K562 (cell line): ENCODE measurements at regions not wholly inside any gene's neighbourhood (a gene's known extent, or its start where the extent isn't known, plus 50 kb on each side); places are given as distances from the start of the nearest gene placed in this dataset.

Source experiments
- CEBPG ChIP-seq, 3 experiments: fragments of 200-800 bp in 1 of 3; sonication (Bioruptor generic) in 1 of 3; sonication (generic) in 1 of 3; formaldehyde crosslinking in 1 of 3; IDR thresholded peaks in 2 of 3; conservative IDR thresholded peaks in 1 of 3; 2 replicates each; pipeline versions ENCODE4 v1.6.1 to v1.8.0; 2016 to 2022; ENCODE audit warnings: missing compliant biosample characterization in 2 of 3, missing genetic modification characterization in 2 of 3, mild to moderate bottlenecking in 1 of 3, missing genetic modification reagents in 1 of 3
- KLF10 ChIP-seq: fragments of 250-450 bp; sonication (Bioruptor Pico); IDR thresholded peaks from 2 replicates; pipeline ENCODE4 v1.6.1; 2021; ENCODE audit warnings: matching md5 sums
- KLF6 ChIP-seq: fragments of 250-450 bp; sonication (Bioruptor Pico); IDR thresholded peaks from 2 replicates; pipeline ENCODE4 v1.4.0; 2020; ENCODE audit warnings: mild to moderate bottlenecking, moderate library complexity, borderline replicate concordance
- NFE2L1 ChIP-seq: fragments of 450-650 bp; IDR thresholded peaks from 2 replicates; pipeline ENCODE4 v1.6.1; 2016; ENCODE audit warnings: missing genetic modification characterization, low read depth, mild to moderate bottlenecking, missing compliant biosample characterization, moderate library complexity, borderline replicate concordance
- PYGO2 ChIP-seq: fragments of 450-650 bp; IDR thresholded peaks from 2 replicates; pipeline ENCODE4 v1.6.1; 2016; ENCODE audit warnings: mild to moderate bottlenecking, missing genetic modification characterization, moderate library complexity, missing compliant biosample characterization
- SMARCE1 ChIP-seq: fragments of 450-650 bp; IDR thresholded peaks from 2 replicates; pipeline ENCODE4 v1.7.1; 2016; ENCODE audit warnings: mild to moderate bottlenecking
- SPI1 ChIP-seq: IDR thresholded peaks from 2 replicates; pipeline ENCODE4 v1.6.1; 2011; ENCODE audit warnings: low read depth, low read length, control low read depth, borderline replicate concordance
- TRIM24 ChIP-seq, 2 experiments: fragments of 450-650 bp; IDR thresholded peaks; 2 replicates each; pipeline ENCODE4 v1.6.1; 2016
- WHSC1 ChIP-seq: IDR thresholded peaks from one replicate; pipeline ENCODE4 v1.6.1; 2012; ENCODE audit warnings: low read length, control low read depth, inconsistent platforms
- YY1 ChIP-seq, 3 experiments: IDR thresholded peaks; 2 replicates each; pipeline ENCODE4 v1.6.1; 2011; ENCODE audit warnings: low read length in 2 of 3, mild to moderate bottlenecking in 2 of 3, moderate library complexity in 2 of 3, borderline replicate concordance in 1 of 3, control low read depth in 1 of 3, low read depth in 1 of 3; ENCODE audit not compliant: insufficient read depth in 3 of 3, insufficient replicate concordance in 2 of 3, control insufficient read depth in 1 of 3, insufficient read length in 1 of 3; ENCODE audit errors: extremely low read depth in 1 of 3
- ZBTB17 ChIP-seq: fragments of 450-650 bp; formaldehyde crosslinking; IDR thresholded peaks from 2 replicates; pipeline ENCODE4 v1.4.0; 2020; ENCODE audit warnings: mild to moderate bottlenecking
- ZNF699 ChIP-seq: fragments of 250-450 bp; sonication (Bioruptor Pico); IDR thresholded peaks from 2 replicates; pipeline ENCODE4 v1.8.0; 2021; ENCODE audit warnings: mild to moderate bottlenecking, moderate library complexity; ENCODE audit not compliant: insufficient replicate concordance
- TF ChIP-seq, protein P1 (sequence below): fragments of 250-450 bp; sonication (Bioruptor Pico); IDR thresholded peaks from 2 replicates; pipeline ENCODE4 v1.5.0; 2021; ENCODE audit warnings: mild to moderate bottlenecking, moderate library complexity
- TF ChIP-seq, protein P2 (sequence below): fragments of 200-800 bp; sonication (Bioruptor generic); IDR thresholded peaks from 2 replicates; pipeline ENCODE4 v1.6.1; 2017; ENCODE audit warnings: missing genetic modification characterization, missing compliant biosample characterization
- TF ChIP-seq, protein P3 (sequence below): IDR thresholded peaks from 2 replicates; pipeline ENCODE4 v1.6.1; 2014; ENCODE audit warnings: antibody characterized with exemption
- TF ChIP-seq, protein P4 (sequence below): sonication (generic); formaldehyde crosslinking; IDR thresholded peaks from 2 replicates; pipeline ENCODE4 v1.8.0; 2022; ENCODE audit warnings: mild to moderate bottlenecking, missing genetic modification reagents
- TF ChIP-seq, protein P5 (sequence below): fragments of 250-450 bp; sonication (Bioruptor Pico); IDR thresholded peaks from 2 replicates; pipeline ENCODE4 v1.9.0; 2021; ENCODE audit warnings: mild to moderate bottlenecking

DNA sequence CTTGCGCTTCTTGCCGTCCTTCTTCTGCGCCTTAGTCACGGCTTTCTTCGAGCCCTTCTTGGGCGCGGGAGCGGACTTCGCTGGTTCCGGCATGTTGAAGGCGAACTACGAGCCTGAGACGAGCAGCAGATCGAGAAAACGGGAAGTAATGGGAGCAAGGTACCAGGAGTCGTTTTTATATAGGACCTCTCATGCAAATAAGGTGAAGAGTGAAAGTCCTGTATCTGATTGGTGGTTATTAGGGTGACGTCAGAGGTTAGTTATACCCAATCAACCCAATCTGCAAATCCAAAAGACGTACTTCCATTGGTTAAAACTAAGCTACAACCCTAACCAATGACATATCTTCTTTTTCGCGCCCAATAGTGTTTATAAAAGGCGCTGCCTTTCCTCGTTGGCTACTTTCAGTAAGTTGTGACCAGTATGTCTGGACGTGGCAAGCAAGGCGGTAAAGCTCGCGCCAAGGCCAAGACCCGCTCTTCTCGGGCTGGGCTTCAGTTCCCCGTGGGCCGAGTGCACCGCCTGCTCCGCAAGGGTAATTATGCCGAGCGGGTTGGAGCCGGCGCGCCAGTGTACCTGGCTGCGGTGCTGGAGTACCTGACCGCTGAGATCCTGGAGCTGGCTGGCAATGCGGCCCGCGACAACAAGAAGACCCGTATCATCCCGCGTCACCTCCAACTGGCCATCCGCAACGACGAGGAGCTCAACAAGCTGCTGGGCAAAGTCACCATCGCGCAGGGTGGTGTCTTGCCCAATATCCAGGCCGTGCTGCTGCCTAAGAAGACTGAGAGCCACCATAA lies 100.6 kb upstream of the PRSS16 start (continued):
- TF ChIP-seq, protein P1, sequence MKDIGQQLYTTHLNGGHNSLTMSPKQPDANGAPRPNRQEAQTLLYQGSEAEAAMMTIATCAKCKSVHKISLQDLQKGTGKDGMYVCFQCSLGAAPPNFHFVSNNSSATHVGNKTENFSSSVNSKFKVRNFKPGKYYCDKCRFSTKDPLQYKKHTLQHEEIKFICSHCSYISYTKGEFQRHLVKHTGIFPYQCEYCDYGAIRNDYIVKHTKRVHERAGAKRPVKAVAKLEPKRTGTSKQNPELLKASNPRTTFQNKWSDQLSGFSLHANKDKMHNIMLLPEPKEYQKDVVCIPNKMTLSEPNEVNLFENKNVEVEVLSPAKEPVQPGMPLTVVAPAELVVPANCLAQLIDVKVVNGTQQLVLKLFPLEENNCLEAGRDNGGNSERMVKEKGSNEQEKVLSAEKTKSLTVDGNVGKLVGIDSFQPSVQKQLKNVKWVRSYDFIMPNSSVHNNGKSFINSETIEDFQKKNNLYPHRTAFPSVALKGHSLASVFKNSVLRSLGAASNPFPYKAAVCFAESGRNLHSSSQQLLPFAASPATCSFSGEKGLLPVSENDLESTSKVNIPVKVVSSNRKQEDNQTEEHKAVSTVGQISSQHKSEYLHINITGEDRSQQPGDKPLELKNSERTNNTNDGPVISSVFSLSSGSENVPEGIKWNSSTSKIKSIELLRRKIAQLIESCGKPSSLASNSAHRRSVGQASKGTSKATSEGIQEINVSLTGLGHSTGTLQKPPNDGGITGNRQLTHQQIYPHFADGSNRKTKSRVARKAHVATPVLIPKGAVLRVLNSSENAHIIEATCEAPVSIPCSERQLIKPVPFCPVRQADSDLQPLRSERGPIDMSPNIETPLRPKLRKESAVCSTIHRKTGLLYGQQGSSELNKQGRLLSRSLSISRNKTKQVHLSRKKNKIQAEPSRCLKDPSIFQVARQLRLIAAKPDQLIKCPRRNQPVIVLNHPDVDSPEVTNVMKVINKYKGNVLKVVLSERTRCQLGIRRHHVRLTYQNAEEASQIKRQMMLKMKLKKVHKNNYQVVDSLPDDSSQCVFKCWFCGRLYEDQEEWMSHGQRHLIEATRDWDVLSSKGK (CRISPR knock-in tag), result no peak
- TF ChIP-seq ZNF699 (CRISPR knock-in tag) (no peak), NFE2L1 (tag) (no peak), CEBPG (CRISPR knock-in tag; IDR thresholded peaks at IDR 0.05) (peak; percentile 82), CEBPG (tag; conservative IDR thresholded peaks at IDR 0.05 in 1 of 2, IDR thresholded peaks at IDR 0.05 in 1 of 2) (peak; percentile 78 to 92), YY1 (IDR thresholded peaks at IDR 0.05; ENCODE audit: borderline replicate concordance in 1 of 3, control insufficient read depth in 1 of 3, extremely low read depth in 1 of 3, insufficient read depth in 3 of 3, insufficient read length in 1 of 3, insufficient replicate concordance in 2 of 3, low read depth in 1 of 3, low read length in 2 of 3) (peak in 2 of 3 experiments; percentile 65 to 89), TRIM24 (IDR thresholded peaks at IDR 0.05) (peak; percentile 14 to 31; a peak in 1 of 4 replicates), KLF10 (CRISPR knock-in tag) (no peak), SMARCE1 (no peak), WHSC1 (peak; percentile 77), ZBTB17 (no peak; the same call in 1 of the 2 replicates), SPI1 (peak; percentile 60; the same call in 1 of the 2 replicates), PYGO2 (tag) (no peak), KLF6 (CRISPR knock-in tag) (no peak)
- TF ChIP-seq, protein P2, sequence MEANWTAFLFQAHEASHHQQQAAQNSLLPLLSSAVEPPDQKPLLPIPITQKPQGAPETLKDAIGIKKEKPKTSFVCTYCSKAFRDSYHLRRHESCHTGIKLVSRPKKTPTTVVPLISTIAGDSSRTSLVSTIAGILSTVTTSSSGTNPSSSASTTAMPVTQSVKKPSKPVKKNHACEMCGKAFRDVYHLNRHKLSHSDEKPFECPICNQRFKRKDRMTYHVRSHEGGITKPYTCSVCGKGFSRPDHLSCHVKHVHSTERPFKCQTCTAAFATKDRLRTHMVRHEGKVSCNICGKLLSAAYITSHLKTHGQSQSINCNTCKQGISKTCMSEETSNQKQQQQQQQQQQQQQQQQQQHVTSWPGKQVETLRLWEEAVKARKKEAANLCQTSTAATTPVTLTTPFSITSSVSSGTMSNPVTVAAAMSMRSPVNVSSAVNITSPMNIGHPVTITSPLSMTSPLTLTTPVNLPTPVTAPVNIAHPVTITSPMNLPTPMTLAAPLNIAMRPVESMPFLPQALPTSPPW, result peak; percentile 6; the same call in 1 of the 2 replicates
- TF ChIP-seq, protein P3, sequence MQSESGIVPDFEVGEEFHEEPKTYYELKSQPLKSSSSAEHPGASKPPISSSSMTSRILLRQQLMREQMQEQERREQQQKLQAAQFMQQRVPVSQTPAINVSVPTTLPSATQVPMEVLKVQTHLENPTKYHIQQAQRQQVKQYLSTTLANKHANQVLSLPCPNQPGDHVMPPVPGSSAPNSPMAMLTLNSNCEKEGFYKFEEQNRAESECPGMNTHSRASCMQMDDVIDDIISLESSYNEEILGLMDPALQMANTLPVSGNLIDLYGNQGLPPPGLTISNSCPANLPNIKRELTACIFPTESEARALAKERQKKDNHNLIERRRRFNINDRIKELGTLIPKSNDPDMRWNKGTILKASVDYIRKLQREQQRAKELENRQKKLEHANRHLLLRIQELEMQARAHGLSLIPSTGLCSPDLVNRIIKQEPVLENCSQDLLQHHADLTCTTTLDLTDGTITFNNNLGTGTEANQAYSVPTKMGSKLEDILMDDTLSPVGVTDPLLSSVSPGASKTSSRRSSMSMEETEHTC, result peak; percentile 22; the same call in 1 of the 2 replicates
- TF ChIP-seq, protein P4, sequence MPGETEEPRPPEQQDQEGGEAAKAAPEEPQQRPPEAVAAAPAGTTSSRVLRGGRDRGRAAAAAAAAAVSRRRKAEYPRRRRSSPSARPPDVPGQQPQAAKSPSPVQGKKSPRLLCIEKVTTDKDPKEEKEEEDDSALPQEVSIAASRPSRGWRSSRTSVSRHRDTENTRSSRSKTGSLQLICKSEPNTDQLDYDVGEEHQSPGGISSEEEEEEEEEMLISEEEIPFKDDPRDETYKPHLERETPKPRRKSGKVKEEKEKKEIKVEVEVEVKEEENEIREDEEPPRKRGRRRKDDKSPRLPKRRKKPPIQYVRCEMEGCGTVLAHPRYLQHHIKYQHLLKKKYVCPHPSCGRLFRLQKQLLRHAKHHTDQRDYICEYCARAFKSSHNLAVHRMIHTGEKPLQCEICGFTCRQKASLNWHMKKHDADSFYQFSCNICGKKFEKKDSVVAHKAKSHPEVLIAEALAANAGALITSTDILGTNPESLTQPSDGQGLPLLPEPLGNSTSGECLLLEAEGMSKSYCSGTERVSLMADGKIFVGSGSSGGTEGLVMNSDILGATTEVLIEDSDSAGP (CRISPR knock-in tag), result peak; percentile 86; the same call in 1 of the 2 replicates
- TF ChIP-seq, protein P5, sequence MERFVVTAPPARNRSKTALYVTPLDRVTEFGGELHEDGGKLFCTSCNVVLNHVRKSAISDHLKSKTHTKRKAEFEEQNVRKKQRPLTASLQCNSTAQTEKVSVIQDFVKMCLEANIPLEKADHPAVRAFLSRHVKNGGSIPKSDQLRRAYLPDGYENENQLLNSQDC (CRISPR knock-in tag), result peak; percentile 97
